ENCODE measurements at regions not wholly inside any gene's neighbourhood (a gene's known extent, or its start where the extent isn't known, plus 50 kb on each side); places are given as distances from the start of the nearest gene placed in this dataset.

- Histone ChIP-seq H3K36me3 (ENCODE audit: control insufficient read depth, low read length) (no peaks in the 10 kb centered on the region), H3K4me1 (ENCODE audit: control insufficient read depth, low read length) (no peaks in the 10 kb centered on the region), H3K79me2 (ENCODE audit: control insufficient read depth, low read length) (no peaks in the 10 kb centered on the region), H3K9me2 (replicated peaks; ENCODE audit: control insufficient read depth, low read length) (no peaks in the 10 kb centered on the region), H3K9me3 (ENCODE audit: control insufficient read depth, insufficient read depth, low read length) (no peaks in the 10 kb centered on the region), H3K4me2 (ENCODE audit: low read length) (no peak overlapping the region), H3K27me3 (ENCODE audit: control insufficient read depth, low read length) (no peaks in the 10 kb centered on the region), H3F3A (ENCODE audit: control insufficient read depth, insufficient read depth) (no peaks in the 10 kb centered on the region), H4K20me1 (ENCODE audit: control insufficient read depth, insufficient read depth, low read depth, low read length) (no peaks in the 10 kb centered on the region), H3K4me3 (ENCODE audit: low read length) (no peak overlapping the region), H3K27ac (ENCODE audit: low read depth, low read length) (no peak overlapping the region)
- no peak for TF ChIP-seq CTCF (IDR thresholded peaks at IDR 0.05; ENCODE audit: low read depth, low read length, poor library complexity, severe bottlenecking)
- no peak for TF ChIP-seq EZH2phosphoT487 (IDR thresholded peaks at IDR 0.05; ENCODE audit: borderline replicate concordance, low read length)
Measured at GRCh38 chr9:27711241-27711640, 138.0 kb upstream of the C9orf72 start.

- Histone ChIP-seq H3K4me2 (ENCODE audit: low read length) (no peak overlapping the region), H3K79me2 (ENCODE audit: control insufficient read depth, low read length) (no peaks in the 10 kb centered on the region), H4K20me1 (ENCODE audit: control insufficient read depth, insufficient read depth, low read depth, low read length) (no peaks in the 10 kb centered on the region), H3K4me3 (ENCODE audit: low read length) (no peak overlapping the region), H3K27ac (ENCODE audit: low read depth, low read length) (no peak overlapping the region), H3K9me2 (replicated peaks; ENCODE audit: control insufficient read depth, low read length) (no peaks in the 10 kb centered on the region), H3K9me3 (ENCODE audit: control insufficient read depth, insufficient read depth, low read length) (no peaks in the 10 kb centered on the region), H3K27me3 (ENCODE audit: control insufficient read depth, low read length) (no peaks in the 10 kb centered on the region), H3K36me3 (ENCODE audit: control insufficient read depth, low read length) (no peaks in the 10 kb centered on the region), H3F3A (ENCODE audit: control insufficient read depth, insufficient read depth) (no peaks in the 10 kb centered on the region), H3K4me1 (ENCODE audit: control insufficient read depth, low read length) (no peaks in the 10 kb centered on the region)
- TF ChIP-seq CTCF (IDR thresholded peaks at IDR 0.05; ENCODE audit: low read depth, low read length, poor library complexity, severe bottlenecking) (no peak), EZH2phosphoT487 (IDR thresholded peaks at IDR 0.05; ENCODE audit: borderline replicate concordance, low read length) (no peak)
Measured at GRCh38 chr9:27712806-27713205, 139.5 kb upstream of the C9orf72 start.

- Histone ChIP-seq H3K4me3 (ENCODE audit: low read length) (no peak overlapping the region), H3K4me2 (ENCODE audit: low read length) (no peak overlapping the region), H3K36me3 (ENCODE audit: control insufficient read depth, low read length) (no peaks in the 10 kb centered on the region), H3K27me3 (ENCODE audit: control insufficient read depth, low read length) (no peaks in the 10 kb centered on the region), H3K79me2 (ENCODE audit: control insufficient read depth, low read length) (no peaks in the 10 kb centered on the region), H3K27ac (ENCODE audit: low read depth, low read length) (no peak overlapping the region), H3K9me2 (replicated peaks; ENCODE audit: control insufficient read depth, low read length) (no peaks in the 10 kb centered on the region), H3F3A (ENCODE audit: control insufficient read depth, insufficient read depth) (no peaks in the 10 kb centered on the region), H3K9me3 (ENCODE audit: control insufficient read depth, insufficient read depth, low read length) (no peaks in the 10 kb centered on the region), H3K4me1 (ENCODE audit: control insufficient read depth, low read length) (no peaks in the 10 kb centered on the region), H4K20me1 (ENCODE audit: control insufficient read depth, insufficient read depth, low read depth, low read length) (no peaks in the 10 kb centered on the region)
- no peak for TF ChIP-seq EZH2phosphoT487 (IDR thresholded peaks at IDR 0.05; ENCODE audit: borderline replicate concordance, low read length)
- TF ChIP-seq CTCF (IDR thresholded peaks at IDR 0.05; ENCODE audit: low read depth, low read length, poor library complexity, severe bottlenecking) = no peak
Measured at GRCh38 chr9:27714388-27714787, 141.1 kb upstream of the C9orf72 start.

GRCh38 chr9:27715651-27716050, 142.4 kb upstream of the C9orf72 start:
- no peaks in the 10 kb centered on the region for H3K79me2 ChIP-seq (ENCODE audit: control insufficient read depth, low read length)
- H3K27me3 ChIP-seq (ENCODE audit: control insufficient read depth, low read length) = no peaks in the 10 kb centered on the region
- H3K4me1 ChIP-seq (ENCODE audit: control insufficient read depth, low read length) = no peaks in the 10 kb centered on the region

More at GRCh38 chr9:27715651-27716050, 142.4 kb upstream of the C9orf72 start:
- Histone ChIP-seq H3K4me2 (ENCODE audit: low read length) (no peak overlapping the region), H3K9me2 (replicated peaks; ENCODE audit: control insufficient read depth, low read length) (no peaks in the 10 kb centered on the region), H3K27ac (ENCODE audit: low read depth, low read length) (no peak overlapping the region), H3K9me3 (ENCODE audit: control insufficient read depth, insufficient read depth, low read length) (no peaks in the 10 kb centered on the region), H3F3A (ENCODE audit: control insufficient read depth, insufficient read depth) (no peaks in the 10 kb centered on the region), H4K20me1 (ENCODE audit: control insufficient read depth, insufficient read depth, low read depth, low read length) (no peaks in the 10 kb centered on the region), H3K4me3 (ENCODE audit: low read length) (no peak overlapping the region), H3K36me3 (ENCODE audit: control insufficient read depth, low read length) (no peaks in the 10 kb centered on the region)
- TF ChIP-seq EZH2phosphoT487 (IDR thresholded peaks at IDR 0.05; ENCODE audit: borderline replicate concordance, low read length) (no peak), CTCF (IDR thresholded peaks at IDR 0.05; ENCODE audit: low read depth, low read length, poor library complexity, severe bottlenecking) (no peak)

All from DOHH2 (cell line).